ENCODE measurements at regions not wholly inside any gene's neighbourhood (a gene's known extent, or its start where the extent isn't known, plus 50 kb on each side); places are given as distances from the start of the nearest gene placed in this dataset.

DNA sequence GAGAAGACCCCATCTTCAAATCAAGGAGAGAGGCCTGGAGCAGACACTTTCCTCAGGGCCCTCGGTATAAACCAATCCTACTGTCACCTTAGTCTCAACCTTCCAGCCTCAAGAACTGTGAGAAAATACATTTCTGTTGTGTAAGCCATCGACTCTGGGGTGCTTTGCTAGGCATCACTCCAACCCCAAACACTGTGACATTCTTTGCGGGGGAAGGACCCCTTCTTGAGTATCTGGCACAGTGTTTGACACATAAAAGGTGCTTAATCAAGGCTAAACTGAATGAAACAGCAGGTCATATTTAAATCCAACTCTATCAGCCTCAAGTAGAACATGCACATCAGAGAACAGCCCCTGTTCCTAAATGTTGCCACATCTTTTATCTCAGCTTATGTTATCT is 558.1 kb downstream of the INSC start:
- TF ChIP-seq, protein P1, sequence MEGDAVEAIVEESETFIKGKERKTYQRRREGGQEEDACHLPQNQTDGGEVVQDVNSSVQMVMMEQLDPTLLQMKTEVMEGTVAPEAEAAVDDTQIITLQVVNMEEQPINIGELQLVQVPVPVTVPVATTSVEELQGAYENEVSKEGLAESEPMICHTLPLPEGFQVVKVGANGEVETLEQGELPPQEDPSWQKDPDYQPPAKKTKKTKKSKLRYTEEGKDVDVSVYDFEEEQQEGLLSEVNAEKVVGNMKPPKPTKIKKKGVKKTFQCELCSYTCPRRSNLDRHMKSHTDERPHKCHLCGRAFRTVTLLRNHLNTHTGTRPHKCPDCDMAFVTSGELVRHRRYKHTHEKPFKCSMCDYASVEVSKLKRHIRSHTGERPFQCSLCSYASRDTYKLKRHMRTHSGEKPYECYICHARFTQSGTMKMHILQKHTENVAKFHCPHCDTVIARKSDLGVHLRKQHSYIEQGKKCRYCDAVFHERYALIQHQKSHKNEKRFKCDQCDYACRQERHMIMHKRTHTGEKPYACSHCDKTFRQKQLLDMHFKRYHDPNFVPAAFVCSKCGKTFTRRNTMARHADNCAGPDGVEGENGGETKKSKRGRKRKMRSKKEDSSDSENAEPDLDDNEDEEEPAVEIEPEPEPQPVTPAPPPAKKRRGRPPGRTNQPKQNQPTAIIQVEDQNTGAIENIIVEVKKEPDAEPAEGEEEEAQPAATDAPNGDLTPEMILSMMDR (IDR thresholded peaks at IDR 0.05), result no peak
- no peak for TF ChIP-seq EP300 (IDR thresholded peaks at IDR 0.05)
- TF ChIP-seq POLR2A (IDR thresholded peaks at IDR 0.05), result no peak
